SK-N-SH treated with all-trans-retinoic acid at 6 μM for 48 hours (cell line): ENCODE measurements at regions not wholly inside any gene's neighbourhood (a gene's known extent, or its start where the extent isn't known, plus 50 kb on each side); places are given as distances from the start of the nearest gene placed in this dataset.

ENCODE experiments used
- ATAC-seq: fragments of 200-7000 bp; cut with Tn5 transposase; 3 replicates; pipeline ENCODE4 v1.9.1; 2020; ENCODE audit warnings: mild to moderate bottlenecking, moderate library complexity
- ARNTL ChIP-seq: fragments of 450-650 bp; formaldehyde crosslinking; IDR thresholded peaks from 2 replicates; pipeline ENCODE4 v1.5.0; 2020; ENCODE audit warnings: low read depth, mild to moderate bottlenecking, moderate library complexity, borderline replicate concordance
- BACH2 ChIP-seq: fragments of 250-450 bp; sonication (Bioruptor Pico); IDR thresholded peaks from 2 replicates; pipeline ENCODE4 v1.9.0; 2021; ENCODE audit warnings: mild to moderate bottlenecking, borderline replicate concordance
- CSDC2 ChIP-seq: fragments of 250-450 bp; sonication (Bioruptor Pico); IDR thresholded peaks from 2 replicates; pipeline ENCODE4 v1.5.0; 2020; ENCODE audit warnings: mild to moderate bottlenecking, moderate library complexity
- GLIS3 ChIP-seq: fragments of 250-450 bp; sonication (Bioruptor Pico); IDR thresholded peaks from 2 replicates; pipeline ENCODE4 v1.5.0; 2020; ENCODE audit warnings: mild to moderate bottlenecking, moderate library complexity
- ISL1 ChIP-seq: fragments of 250-450 bp; sonication (Bioruptor Pico); IDR thresholded peaks from 2 replicates; pipeline ENCODE4 v2.1.2; 2022; ENCODE audit warnings: mild to moderate bottlenecking, moderate library complexity
- OSR1 ChIP-seq: fragments of 250-450 bp; sonication (Bioruptor Pico); IDR thresholded peaks from 2 replicates; pipeline ENCODE4 v1.8.0; 2022; ENCODE audit warnings: moderate library complexity, mild to moderate bottlenecking, inconsistent platforms
- PPARA ChIP-seq: fragments of 250-450 bp; sonication (Bioruptor Pico); IDR thresholded peaks from 2 replicates; pipeline ENCODE4 v1.5.0; 2020; ENCODE audit warnings: mild to moderate bottlenecking, borderline replicate concordance
- RARB ChIP-seq: fragments of 250-450 bp; sonication (Bioruptor Pico); IDR thresholded peaks from 2 replicates; pipeline ENCODE4 v1.8.0; 2021; ENCODE audit warnings: mild to moderate bottlenecking, moderate library complexity
- SNAI2 ChIP-seq: fragments of 250-450 bp; sonication (Bioruptor Pico); IDR thresholded peaks from 2 replicates; pipeline ENCODE4 v1.5.0; 2020; ENCODE audit warnings: mild to moderate bottlenecking, moderate library complexity
- TCF4 ChIP-seq: fragments of 250-450 bp; sonication (Bioruptor Pico); IDR thresholded peaks from 2 replicates; pipeline ENCODE4 v1.8.0; 2021; ENCODE audit warnings: mild to moderate bottlenecking, moderate library complexity, borderline replicate concordance
- TOX ChIP-seq: fragments of 250-450 bp; sonication (Bioruptor Pico); IDR thresholded peaks from 2 replicates; pipeline ENCODE4 v1.8.0; 2021; ENCODE audit warnings: mild to moderate bottlenecking, moderate library complexity, borderline replicate concordance
- ZC3H10 ChIP-seq: fragments of 250-450 bp; sonication (Bioruptor Pico); IDR thresholded peaks from 2 replicates; pipeline ENCODE4 v1.5.1; 2021; ENCODE audit warnings: mild to moderate bottlenecking, moderate library complexity
- ZFP3 ChIP-seq: fragments of 250-450 bp; sonication (Bioruptor Pico); IDR thresholded peaks from 2 replicates; pipeline ENCODE4 v1.5.0; 2020; ENCODE audit warnings: mild to moderate bottlenecking, moderate library complexity
- ZFP30 ChIP-seq: fragments of 450-650 bp; formaldehyde crosslinking; IDR thresholded peaks from 2 replicates; pipeline ENCODE4 v1.5.0; 2022; ENCODE audit warnings: mild to moderate bottlenecking, moderate library complexity
- ZNF565 ChIP-seq: fragments of 450-650 bp; formaldehyde crosslinking; conservative IDR thresholded peaks from 2 replicates; pipeline ENCODE4 v1.5.0; 2020; ENCODE audit warnings: low read depth, mild to moderate bottlenecking, moderate library complexity
- ZNF70 ChIP-seq: fragments of 450-650 bp; formaldehyde crosslinking; IDR thresholded peaks from 2 replicates; pipeline ENCODE4 v1.5.0; 2020; ENCODE audit warnings: mild to moderate bottlenecking, moderate library complexity
- ZNF8 ChIP-seq: fragments of 450-650 bp; formaldehyde crosslinking; IDR thresholded peaks from 2 replicates; pipeline ENCODE4 v1.5.0; 2020; ENCODE audit warnings: mild to moderate bottlenecking, moderate library complexity
- TF ChIP-seq, protein P1 (sequence below): fragments of 250-450 bp; sonication (Bioruptor Pico); IDR thresholded peaks from 2 replicates; pipeline ENCODE4 v1.5.1; 2020; ENCODE audit warnings: low read depth, mild to moderate bottlenecking, moderate library complexity
- TF ChIP-seq, protein P2 (sequence below): fragments of 250-450 bp; sonication (Bioruptor Pico); IDR thresholded peaks from 2 replicates; pipeline ENCODE4 v1.8.0; 2020; ENCODE audit warnings: mild to moderate bottlenecking, moderate library complexity, borderline replicate concordance
- TF ChIP-seq, protein P3 (sequence below): fragments of 250-450 bp; sonication (Bioruptor Pico); IDR thresholded peaks from 2 replicates; pipeline ENCODE4 v1.5.1; 2021; ENCODE audit warnings: mild to moderate bottlenecking, moderate library complexity
- TF ChIP-seq, protein P4 (sequence below): fragments of 250-450 bp; sonication (Bioruptor Pico); IDR thresholded peaks from 2 replicates; pipeline ENCODE4 v1.5.0; 2020; ENCODE audit warnings: mild to moderate bottlenecking, moderate library complexity
- TF ChIP-seq, protein P5 (sequence below): fragments of 250-450 bp; sonication (Bioruptor Pico); IDR thresholded peaks from 2 replicates; pipeline ENCODE4 v1.8.0; 2021; ENCODE audit warnings: low read depth, mild to moderate bottlenecking, moderate library complexity, borderline replicate concordance

DNA sequence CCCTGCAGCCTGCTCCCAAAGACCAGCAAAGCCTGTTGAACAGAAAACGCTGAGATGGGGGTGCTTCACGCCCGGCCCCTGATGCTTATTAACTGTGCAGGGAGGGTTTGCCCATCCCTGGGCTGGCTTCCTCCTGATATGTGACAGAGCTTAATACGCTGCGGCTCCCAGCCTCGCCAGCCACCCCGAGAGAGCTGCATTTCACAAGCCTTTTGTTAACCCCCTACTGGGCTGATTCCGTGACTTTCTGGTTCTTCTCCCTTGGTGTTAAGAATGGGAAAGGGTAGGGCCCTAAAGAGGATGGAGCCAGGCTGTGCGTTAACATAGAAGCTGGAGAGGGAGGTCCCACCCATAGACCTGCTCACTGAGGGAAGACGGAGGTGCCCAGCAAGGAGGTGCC is 211.8 kb downstream of the ENGASE start:
- no peak for ATAC-seq
- TF ChIP-seq, protein P1, sequence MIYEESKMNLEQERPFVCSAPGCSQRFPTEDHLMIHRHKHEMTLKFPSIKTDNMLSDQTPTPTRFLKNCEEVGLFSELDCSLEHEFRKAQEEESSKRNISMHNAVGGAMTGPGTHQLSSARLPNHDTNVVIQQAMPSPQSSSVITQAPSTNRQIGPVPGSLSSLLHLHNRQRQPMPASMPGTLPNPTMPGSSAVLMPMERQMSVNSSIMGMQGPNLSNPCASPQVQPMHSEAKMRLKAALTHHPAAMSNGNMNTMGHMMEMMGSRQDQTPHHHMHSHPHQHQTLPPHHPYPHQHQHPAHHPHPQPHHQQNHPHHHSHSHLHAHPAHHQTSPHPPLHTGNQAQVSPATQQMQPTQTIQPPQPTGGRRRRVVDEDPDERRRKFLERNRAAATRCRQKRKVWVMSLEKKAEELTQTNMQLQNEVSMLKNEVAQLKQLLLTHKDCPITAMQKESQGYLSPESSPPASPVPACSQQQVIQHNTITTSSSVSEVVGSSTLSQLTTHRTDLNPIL, result no peak
- TF ChIP-seq ZNF70 (no peak), ZFP3 (CRISPR knock-in tag) (no peak), ARNTL (CRISPR knock-in tag) (no peak), BACH2 (no peak), ZNF565 (CRISPR knock-in tag) (no peak), ISL1 (CRISPR knock-in tag) (no peak), CSDC2 (CRISPR knock-in tag) (no peak), RARB (no peak)
- TF ChIP-seq, protein P2, sequence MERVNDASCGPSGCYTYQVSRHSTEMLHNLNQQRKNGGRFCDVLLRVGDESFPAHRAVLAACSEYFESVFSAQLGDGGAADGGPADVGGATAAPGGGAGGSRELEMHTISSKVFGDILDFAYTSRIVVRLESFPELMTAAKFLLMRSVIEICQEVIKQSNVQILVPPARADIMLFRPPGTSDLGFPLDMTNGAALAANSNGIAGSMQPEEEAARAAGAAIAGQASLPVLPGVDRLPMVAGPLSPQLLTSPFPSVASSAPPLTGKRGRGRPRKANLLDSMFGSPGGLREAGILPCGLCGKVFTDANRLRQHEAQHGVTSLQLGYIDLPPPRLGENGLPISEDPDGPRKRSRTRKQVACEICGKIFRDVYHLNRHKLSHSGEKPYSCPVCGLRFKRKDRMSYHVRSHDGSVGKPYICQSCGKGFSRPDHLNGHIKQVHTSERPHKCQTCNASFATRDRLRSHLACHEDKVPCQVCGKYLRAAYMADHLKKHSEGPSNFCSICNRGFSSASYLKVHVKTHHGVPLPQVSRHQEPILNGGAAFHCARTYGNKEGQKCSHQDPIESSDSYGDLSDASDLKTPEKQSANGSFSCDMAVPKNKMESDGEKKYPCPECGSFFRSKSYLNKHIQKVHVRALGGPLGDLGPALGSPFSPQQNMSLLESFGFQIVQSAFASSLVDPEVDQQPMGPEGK (CRISPR knock-in tag), result no peak
- TF ChIP-seq, protein P3, sequence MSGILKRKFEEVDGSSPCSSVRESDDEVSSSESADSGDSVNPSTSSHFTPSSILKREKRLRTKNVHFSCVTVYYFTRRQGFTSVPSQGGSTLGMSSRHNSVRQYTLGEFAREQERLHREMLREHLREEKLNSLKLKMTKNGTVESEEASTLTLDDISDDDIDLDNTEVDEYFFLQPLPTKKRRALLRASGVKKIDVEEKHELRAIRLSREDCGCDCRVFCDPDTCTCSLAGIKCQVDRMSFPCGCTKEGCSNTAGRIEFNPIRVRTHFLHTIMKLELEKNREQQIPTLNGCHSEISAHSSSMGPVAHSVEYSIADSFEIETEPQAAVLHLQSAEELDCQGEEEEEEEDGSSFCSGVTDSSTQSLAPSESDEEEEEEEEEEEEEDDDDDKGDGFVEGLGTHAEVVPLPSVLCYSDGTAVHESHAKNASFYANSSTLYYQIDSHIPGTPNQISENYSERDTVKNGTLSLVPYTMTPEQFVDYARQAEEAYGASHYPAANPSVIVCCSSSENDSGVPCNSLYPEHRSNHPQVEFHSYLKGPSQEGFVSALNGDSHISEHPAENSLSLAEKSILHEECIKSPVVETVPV (CRISPR knock-in tag), result no peak

DNA sequence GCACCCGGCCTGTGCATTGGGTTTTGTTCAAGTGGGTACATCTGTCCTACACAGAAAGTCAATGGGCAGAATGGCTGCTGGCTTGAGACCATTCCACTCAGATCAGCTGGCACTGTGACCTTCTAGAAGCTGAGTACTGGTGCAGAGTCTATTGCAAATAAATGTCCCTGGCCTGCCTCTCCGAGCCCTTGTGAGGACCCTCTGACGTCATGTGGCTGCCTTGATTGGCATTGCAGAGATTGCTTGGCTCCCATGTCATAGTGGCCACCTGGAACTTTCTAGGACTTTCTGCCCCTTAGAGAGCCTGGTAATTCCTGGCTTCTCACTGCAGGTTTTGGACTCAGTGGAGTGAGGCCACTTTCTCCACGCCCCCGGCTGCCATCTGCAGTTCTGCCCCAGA is 211.3 kb downstream of the ENGASE start:
- TF ChIP-seq, protein P4, sequence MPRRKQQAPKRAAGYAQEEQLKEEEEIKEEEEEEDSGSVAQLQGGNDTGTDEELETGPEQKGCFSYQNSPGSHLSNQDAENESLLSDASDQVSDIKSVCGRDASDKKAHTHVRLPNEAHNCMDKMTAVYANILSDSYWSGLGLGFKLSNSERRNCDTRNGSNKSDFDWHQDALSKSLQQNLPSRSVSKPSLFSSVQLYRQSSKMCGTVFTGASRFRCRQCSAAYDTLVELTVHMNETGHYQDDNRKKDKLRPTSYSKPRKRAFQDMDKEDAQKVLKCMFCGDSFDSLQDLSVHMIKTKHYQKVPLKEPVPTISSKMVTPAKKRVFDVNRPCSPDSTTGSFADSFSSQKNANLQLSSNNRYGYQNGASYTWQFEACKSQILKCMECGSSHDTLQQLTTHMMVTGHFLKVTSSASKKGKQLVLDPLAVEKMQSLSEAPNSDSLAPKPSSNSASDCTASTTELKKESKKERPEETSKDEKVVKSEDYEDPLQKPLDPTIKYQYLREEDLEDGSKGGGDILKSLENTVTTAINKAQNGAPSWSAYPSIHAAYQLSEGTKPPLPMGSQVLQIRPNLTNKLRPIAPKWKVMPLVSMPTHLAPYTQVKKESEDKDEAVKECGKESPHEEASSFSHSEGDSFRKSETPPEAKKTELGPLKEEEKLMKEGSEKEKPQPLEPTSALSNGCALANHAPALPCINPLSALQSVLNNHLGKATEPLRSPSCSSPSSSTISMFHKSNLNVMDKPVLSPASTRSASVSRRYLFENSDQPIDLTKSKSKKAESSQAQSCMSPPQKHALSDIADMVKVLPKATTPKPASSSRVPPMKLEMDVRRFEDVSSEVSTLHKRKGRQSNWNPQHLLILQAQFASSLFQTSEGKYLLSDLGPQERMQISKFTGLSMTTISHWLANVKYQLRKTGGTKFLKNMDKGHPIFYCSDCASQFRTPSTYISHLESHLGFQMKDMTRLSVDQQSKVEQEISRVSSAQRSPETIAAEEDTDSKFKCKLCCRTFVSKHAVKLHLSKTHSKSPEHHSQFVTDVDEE, result no peak
- TF ChIP-seq RARB (no peak), OSR1 (CRISPR knock-in tag) (no peak), PPARA (CRISPR knock-in tag) (no peak), TCF4 (CRISPR knock-in tag) (no peak), ZFP30 (no peak), SNAI2 (CRISPR knock-in tag) (no peak), TOX (CRISPR knock-in tag) (no peak), ZC3H10 (CRISPR knock-in tag) (no peak), BACH2 (no peak), ZNF565 (CRISPR knock-in tag) (no peak), GLIS3 (CRISPR knock-in tag) (no peak)
- TF ChIP-seq, protein P3 (CRISPR knock-in tag), result no peak
- TF ChIP-seq, protein P2 (CRISPR knock-in tag), result no peak
- no peak for ATAC-seq

DNA sequence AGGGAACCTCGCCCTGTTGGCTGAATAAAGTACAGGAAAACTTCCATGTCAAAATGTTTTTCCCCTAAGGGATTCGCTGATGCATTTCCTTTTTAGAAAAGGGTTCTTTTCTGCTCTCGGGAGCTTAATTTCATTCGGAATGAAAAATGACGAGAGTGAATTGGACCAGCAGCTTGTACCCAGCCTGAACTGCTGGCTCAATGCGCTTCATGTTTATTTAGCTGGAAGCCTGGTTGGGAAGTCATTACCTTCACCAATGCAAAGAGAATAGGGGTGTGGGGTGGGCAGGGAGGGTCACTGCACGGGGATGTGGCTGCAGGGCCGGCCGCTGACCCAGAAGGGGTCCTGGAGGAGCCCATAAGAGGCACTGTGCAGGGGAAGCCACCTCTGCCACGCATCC is 207.7 kb downstream of the ENGASE start:
- ATAC-seq, result no peak
- TF ChIP-seq GLIS3 (CRISPR knock-in tag) (no peak), TCF4 (CRISPR knock-in tag) (no peak), ARNTL (CRISPR knock-in tag) (no peak), ZFP3 (CRISPR knock-in tag) (no peak), ZNF8 (CRISPR knock-in tag) (no peak), CSDC2 (CRISPR knock-in tag) (no peak), ZC3H10 (CRISPR knock-in tag) (no peak), TOX (CRISPR knock-in tag) (no peak), OSR1 (CRISPR knock-in tag) (no peak), SNAI2 (CRISPR knock-in tag) (no peak), PPARA (CRISPR knock-in tag) (no peak)
- TF ChIP-seq, protein P5, sequence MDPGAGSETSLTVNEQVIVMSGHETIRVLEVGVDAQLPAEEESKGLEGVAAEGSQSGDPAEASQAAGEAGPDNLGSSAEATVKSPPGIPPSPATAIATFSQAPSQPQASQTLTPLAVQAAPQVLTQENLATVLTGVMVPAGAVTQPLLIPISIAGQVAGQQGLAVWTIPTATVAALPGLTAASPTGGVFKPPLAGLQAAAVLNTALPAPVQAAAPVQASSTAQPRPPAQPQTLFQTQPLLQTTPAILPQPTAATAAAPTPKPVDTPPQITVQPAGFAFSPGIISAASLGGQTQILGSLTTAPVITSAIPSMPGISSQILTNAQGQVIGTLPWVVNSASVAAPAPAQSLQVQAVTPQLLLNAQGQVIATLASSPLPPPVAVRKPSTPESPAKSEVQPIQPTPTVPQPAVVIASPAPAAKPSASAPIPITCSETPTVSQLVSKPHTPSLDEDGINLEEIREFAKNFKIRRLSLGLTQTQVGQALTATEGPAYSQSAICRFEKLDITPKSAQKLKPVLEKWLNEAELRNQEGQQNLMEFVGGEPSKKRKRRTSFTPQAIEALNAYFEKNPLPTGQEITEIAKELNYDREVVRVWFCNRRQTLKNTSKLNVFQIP, result no peak
- TF ChIP-seq, protein P3 (CRISPR knock-in tag), result no peak
